ENCODE measurements at regions not wholly inside any gene's neighbourhood (a gene's known extent, or its start where the extent isn't known, plus 50 kb on each side); places are given as distances from the start of the nearest gene placed in this dataset.

- no peak for DNase-seq
These were observed 95.8 kb upstream of the STEAP4 start for GRCh38 chr7:88402529-88402928.

GRCh38 chr7:88401009-88401623 is 94.4 kb upstream of the STEAP4 start:
- DNase-seq = no peak

DNA sequence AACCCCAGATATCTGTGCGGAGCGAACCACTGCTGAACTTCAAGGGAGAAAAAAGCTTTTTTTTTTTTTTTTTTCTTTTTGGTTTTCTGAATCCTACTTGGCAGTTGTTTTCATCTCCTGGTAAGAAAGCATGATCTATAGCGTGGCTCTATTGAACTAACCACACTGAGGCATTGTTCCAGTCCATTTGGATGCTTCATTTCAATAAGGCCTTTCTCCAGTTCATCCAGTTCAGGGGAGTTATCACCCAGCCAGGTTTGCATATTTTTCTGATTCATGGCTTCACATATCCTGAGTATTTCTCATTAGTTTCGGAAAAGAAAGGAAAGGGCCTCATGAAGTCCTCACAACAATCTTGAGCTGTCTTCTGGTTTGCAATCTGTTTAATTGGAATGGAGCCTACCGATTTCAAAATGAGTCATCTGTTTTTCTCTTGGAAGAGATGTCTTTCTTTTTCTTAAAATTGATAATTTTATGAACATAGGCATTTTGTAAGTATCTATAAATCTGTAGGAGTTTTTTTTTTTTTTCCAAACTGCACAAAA is 93.1 kb upstream of the STEAP4 start:
- DNase-seq = no peak

DNA sequence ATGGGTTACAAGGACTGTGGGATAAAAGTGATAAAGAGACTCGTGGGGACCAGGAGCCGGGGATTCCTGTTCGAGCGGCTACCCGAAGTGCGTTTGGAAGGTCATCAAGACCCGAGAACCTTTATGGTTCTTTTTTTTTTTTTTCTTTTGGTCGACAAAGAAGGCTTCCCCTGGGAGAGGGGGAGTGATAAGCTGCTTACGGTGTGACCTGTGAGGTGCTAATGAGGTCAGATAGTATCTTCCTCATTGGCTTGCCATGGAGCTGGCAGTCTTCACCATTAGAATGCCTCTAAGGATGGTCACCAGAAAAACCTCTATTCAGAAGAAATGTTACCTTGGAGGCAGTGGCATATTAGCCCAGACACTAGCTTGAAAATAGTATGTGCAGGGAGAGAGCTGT is 92.3 kb upstream of the STEAP4 start:
- no peak for DNase-seq

DNA sequence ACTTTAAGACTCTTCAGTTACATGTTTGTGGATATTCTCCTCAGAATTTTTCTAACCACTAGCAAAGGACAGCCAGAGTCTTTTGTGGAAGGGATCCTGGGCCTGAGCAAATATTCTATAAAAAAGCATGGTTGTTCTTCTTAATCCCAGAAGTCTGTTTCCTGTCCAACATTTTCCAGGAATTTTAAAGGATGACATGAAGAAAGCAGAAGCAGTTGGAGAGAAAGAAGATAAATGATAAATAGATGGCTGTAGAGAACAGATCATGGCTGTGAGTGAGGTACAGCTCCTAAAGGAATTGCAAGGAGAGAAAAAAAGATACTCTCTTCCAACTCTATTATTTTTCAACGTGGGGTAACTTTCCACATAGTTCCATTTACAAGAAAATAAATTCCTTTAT is 91.8 kb upstream of the STEAP4 start:
- DNase-seq = no peak

- DNase-seq = no peak
These were observed 90.2 kb upstream of the STEAP4 start for GRCh38 chr7:88396948-88397322.

GRCh38 chr7:88396295-88396947 is 89.7 kb upstream of the STEAP4 start:
- no peak for DNase-seq

GRCh38 chr7:88395715-88396114 is 89.0 kb upstream of the STEAP4 start:
- DNase-seq = no peak

GRCh38 chr7:88391247-88391646 is 84.6 kb upstream of the STEAP4 start:
- no peak for DNase-seq

DNA sequence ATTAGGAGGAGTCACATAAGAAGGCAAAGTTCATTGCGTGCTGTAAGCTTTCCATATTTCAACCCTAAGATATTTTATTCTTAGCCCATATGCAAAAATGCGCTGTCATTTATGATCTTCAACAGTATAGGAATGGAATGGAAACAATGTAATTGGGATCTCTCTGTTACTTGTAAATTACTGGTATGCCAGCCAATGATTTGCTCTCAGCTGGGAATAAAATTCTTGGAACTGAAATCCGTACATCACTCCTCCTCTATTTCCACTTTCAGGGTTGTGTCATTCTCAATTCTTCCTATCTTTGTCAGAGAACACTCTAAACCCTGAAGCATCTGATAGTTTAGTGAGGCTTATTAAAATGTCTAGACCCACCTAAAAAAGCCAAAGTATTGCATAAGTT is 80.7 kb upstream of the STEAP4 start:
- DNase-seq = no peak

DNA sequence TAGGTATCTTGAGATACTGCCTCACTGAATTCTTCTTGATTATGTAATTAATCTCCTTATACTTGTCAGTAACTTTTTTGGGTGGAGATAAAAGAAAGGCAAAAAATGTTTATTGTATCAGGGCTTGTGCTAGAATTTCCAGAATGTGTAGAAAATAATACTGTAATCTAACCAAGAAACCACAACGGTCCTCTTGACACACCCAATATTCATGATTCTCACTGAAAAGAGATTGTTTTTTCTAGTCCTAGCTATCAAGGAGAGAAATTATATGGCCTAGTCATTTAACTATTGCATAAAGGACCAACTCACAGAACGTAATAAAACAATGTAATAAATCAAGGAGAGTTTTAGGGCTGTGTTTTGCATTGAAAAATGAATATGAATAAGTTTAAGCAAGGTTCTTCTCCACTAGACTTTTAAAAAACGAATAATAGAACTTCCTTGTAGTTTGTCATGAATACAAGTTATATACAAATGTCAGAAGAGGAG is 80.0 kb upstream of the STEAP4 start:
- DNase-seq = no peak

DNA sequence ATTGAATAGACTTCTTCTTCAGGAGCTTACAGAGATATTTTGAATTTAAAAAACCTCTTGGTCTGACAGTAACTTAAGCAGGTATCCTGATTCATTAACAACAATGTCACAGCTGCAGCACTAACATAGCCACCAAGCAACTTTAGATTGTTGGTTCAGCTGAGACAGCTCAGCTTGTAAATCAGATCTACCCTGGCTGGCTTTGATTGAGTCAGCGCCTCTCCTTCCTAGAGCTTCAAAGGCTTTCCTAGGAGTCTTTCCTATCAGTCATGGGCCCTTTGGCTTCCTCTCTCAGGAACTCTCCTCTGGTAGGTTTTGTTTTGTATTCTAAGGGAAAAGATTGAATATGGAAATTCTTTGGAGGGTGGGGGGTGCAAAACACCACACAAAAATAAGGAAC is 70.7 kb upstream of the STEAP4 start:
- no peak for DNase-seq

DNA sequence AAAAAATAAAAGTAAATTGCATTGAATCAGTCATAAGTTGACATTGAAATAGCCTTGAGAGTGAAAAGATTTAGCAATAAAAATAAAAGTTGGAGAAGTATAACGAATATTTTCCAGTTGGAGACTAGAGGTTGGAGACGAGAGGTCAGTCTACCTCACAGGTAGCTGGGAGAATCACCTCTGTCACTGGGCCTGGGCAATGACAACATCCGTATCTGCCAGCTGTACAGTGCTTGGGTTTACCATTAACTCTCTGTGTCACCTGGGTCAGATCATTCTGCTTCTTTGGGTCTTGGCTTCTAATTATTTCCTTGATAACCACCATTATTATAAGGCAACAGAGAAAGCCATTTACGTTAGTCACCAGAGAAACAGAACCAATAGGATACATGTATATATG is 62.0 kb upstream of the STEAP4 start:
- no peak for DNase-seq

DNA sequence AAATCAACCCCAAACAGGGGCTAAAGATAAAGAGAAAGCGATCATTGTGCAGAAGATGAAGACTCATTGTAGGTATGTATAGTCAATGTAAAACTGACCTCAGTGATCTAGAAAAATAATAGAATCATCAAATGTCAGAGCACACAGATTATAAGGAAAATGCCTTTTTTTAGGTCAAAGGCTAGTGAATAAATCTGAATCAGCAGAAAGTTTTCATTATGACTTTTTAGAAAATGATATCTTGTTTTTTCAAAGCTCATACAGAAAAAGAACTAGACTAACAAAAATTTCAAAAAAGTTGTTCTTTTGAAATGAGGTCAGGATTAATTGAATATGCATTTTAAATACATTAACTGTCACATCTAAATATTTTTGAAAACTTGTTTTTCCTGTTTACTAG is 60.2 kb upstream of the STEAP4 start:
- no peak for DNase-seq

DNA sequence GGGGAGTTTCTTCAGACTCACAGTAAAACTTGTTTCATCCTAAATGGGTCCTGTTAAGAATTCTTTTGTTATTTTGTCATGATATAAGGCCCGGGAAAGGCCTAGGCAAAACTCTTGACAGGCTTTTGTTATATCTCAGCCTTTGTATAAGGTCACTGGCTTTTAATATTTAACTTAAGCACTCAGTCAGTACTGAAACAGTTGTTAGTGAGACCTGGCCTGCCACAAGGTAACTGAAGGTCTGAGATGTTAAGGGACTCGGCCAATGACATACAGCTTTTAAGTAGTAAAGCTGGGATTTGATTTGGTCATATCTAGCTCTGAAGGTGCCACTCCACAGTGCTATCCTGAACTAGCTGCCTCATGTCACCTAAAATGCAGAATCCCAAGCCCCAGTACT is 57.2 kb upstream of the STEAP4 start:
- no peak for DNase-seq

- no peak for DNase-seq
These were observed 56.6 kb upstream of the STEAP4 start for GRCh38 chr7:88363249-88363648.

DNA sequence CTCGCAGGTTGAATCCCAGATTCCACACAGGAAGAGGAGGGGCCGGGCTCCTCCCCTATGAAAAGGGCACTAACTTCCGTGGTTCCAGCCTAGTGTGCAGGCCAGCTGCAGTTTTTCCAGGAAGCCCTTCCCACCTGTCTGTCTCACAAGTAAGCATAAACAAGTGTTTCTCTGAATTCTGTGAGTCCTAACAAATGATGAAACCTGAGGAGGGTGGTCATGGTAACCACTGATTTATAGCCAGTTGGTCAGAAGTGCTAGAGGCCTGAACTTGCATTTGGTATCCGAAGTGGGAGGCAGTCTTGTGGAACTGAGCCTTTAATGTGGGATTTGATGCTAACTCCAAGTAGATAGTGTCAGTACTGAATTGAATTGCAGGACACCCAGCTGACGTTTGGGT is 54.7 kb upstream of the STEAP4 start:
- no peak for DNase-seq

DNA sequence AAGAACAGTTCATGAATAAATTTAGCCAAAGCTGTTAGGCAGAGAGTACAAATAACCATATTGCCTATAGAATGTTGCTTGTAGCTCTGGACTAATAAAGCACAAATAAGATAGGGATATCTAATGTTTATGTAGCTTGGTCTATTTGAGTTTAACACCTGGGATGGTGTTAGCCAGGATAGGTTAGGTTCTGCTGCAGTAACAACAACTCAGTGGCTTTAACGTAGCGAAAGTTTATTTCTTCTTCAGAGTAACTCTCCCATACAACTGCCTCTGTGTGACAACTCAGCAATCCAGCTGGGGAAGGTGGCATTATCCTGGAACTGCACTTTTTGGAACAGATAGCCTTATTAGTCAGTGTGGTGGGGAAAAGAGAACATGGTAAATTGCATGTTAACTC is 52.2 kb upstream of the STEAP4 start:
- no peak for DNase-seq

DNA sequence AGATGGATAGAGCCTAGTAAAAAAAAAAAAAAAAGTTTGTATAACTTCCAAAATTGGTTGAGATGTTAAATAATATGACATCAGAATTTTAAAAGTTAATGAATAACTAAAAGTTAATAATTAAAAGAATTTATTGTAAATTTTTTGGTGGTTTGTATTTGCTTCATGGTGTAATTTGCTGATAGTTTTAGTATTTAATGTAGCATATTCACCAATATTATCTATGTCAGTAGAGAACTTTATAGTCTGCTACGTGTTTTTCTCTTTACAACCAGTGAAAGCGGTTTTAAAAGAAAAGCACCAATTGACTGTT is 51.8 kb upstream of the STEAP4 start:
- no peak for DNase-seq

DNA sequence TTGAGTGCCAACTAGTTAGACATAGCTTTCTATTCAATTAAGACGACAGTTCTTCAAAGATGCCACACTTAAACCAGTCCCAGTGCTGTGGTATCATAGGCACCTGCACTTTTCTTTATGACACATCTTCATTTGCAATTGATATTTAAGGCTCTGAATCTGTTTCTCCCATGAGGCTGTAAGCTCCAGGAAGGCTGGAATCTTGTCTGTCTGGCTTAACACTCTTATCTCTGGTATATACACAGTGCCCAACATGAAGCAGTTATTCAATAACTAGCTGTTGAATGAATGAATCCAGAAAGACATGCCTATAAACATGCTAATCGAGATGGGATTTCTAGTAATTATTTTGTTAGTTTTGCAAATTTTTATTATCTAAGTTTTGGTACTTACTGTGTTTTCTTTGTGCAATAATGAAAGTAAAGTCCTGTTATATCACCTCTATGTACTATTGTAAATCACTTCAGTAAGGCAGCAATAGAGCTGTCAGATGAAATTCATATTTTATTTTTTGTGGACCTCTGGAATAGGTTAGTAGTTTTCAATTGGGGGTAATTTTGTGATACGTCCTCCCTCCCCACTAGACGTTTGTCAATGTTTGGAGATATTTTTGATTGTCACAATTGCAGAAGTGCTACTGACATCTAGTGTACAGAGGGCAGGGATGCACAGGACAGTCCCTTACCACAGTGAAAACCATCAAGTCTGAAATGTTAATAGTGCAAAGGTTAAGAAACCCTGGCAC is 51.3 kb upstream of the STEAP4 start:
- no peak for DNase-seq

GRCh38 chr7:88357294-88357693 is 50.6 kb upstream of the STEAP4 start:
- no peak for DNase-seq
